ENCODE measurements at regions not wholly inside any gene's neighbourhood (a gene's known extent, or its start where the extent isn't known, plus 50 kb on each side); places are given as distances from the start of the nearest gene placed in this dataset.

DNA sequence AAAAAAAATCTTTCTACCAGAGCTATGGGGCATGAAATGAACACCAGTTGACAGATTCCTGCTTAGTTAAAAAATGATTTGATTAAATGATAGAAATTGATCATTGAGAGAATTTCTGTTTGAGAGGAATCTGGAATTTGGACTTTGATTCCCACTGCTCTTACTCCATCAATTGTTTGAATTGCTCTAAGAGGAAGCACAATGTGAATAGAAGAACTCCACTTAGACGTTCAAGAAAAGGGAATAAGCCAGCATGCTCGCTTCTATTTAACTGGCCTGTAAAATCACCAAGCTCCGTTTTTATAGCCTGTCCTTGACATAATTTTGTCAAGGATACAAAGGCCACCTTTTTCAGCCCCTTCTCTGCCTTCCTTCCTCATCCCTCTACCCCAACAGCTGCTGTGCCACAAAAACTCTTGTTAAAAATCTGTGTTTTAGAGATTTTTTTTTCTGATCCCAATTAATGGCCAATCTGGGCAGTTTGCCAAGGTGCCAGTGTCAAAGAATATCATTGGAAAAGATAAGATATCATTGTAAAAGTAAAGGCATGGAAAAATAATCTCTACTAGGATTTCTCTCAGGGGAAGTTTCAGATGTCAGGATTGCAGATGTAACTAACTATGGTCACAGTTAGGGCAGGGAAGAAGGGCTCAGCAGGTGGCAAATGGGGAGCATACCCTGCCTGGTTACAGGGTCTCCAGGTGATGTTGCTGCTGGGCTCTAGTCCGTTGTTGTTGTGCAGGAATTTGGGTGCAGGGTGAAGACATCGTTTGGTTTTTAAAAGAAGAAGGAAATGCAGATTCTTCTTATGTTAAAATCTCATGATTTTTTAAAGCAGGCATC is 301.8 kb upstream of the PDZRN3 start (continued):
- TF ChIP-seq, protein P1, sequence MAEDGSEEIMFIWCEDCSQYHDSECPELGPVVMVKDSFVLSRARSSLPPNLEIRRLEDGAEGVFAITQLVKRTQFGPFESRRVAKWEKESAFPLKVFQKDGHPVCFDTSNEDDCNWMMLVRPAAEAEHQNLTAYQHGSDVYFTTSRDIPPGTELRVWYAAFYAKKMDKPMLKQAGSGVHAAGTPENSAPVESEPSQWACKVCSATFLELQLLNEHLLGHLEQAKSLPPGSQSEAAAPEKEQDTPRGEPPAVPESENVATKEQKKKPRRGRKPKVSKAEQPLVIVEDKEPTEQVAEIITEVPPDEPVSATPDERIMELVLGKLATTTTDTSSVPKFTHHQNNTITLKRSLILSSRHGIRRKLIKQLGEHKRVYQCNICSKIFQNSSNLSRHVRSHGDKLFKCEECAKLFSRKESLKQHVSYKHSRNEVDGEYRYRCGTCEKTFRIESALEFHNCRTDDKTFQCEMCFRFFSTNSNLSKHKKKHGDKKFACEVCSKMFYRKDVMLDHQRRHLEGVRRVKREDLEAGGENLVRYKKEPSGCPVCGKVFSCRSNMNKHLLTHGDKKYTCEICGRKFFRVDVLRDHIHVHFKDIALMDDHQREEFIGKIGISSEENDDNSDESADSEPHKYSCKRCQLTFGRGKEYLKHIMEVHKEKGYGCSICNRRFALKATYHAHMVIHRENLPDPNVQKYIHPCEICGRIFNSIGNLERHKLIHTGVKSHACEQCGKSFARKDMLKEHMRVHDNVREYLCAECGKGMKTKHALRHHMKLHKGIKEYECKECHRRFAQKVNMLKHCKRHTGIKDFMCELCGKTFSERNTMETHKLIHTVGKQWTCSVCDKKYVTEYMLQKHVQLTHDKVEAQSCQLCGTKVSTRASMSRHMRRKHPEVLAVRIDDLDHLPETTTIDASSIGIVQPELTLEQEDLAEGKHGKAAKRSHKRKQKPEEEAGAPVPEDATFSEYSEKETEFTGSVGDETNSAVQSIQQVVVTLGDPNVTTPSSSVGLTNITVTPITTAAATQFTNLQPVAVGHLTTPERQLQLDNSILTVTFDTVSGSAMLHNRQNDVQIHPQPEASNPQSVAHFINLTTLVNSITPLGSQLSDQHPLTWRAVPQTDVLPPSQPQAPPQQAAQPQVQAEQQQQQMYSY (CRISPR knock-in tag; IDR thresholded peaks at IDR 0.05) = no peak

DNA sequence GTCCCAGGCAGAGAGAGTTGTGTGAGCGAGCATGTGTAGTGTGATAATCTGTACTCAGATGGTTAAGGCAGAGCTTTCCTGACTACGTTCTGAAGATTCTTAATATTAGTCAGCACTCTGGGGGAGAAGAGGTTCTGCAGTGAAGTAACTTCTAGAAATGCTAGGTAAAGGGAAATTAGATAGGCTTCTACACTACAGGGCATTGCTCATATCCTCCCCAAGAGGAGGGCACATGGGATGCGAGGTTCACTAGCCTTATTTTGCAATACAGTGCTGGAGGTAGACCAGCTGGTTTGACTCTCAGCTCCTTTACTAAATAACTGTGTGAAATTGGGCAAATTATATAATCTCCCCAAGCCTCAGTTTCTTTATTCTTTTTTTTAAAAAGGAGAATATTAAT is 300.3 kb upstream of the PDZRN3 start:
- no peak for TF ChIP-seq PRRX2 (CRISPR knock-in tag; IDR thresholded peaks at IDR 0.05)
- TF ChIP-seq ZBTB21 (CRISPR knock-in tag; IDR thresholded peaks at IDR 0.05; ENCODE audit: borderline replicate concordance) = no peak
- no peak for TF ChIP-seq MXD4 (CRISPR knock-in tag; IDR thresholded peaks at IDR 0.05; ENCODE audit: borderline replicate concordance)
- TF ChIP-seq, protein P2, sequence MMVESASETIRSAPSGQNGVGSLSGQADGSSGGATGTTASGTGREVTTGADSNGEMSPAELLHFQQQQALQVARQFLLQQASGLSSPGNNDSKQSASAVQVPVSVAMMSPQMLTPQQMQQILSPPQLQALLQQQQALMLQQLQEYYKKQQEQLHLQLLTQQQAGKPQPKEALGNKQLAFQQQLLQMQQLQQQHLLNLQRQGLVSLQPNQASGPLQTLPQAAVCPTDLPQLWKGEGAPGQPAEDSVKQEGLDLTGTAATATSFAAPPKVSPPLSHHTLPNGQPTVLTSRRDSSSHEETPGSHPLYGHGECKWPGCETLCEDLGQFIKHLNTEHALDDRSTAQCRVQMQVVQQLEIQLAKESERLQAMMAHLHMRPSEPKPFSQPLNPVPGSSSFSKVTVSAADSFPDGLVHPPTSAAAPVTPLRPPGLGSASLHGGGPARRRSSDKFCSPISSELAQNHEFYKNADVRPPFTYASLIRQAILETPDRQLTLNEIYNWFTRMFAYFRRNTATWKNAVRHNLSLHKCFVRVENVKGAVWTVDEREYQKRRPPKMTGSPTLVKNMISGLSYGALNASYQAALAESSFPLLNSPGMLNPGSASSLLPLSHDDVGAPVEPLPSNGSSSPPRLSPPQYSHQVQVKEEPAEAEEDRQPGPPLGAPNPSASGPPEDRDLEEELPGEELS (CRISPR knock-in tag; IDR thresholded peaks at IDR 0.05) = no peak
- TF ChIP-seq, protein P3, sequence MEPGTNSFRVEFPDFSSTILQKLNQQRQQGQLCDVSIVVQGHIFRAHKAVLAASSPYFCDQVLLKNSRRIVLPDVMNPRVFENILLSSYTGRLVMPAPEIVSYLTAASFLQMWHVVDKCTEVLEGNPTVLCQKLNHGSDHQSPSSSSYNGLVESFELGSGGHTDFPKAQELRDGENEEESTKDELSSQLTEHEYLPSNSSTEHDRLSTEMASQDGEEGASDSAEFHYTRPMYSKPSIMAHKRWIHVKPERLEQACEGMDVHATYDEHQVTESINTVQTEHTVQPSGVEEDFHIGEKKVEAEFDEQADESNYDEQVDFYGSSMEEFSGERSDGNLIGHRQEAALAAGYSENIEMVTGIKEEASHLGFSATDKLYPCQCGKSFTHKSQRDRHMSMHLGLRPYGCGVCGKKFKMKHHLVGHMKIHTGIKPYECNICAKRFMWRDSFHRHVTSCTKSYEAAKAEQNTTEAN (CRISPR knock-in tag; IDR thresholded peaks at IDR 0.05) = no peak
- TF ChIP-seq ZNF317 (CRISPR knock-in tag; IDR thresholded peaks at IDR 0.05; ENCODE audit: borderline replicate concordance, low read depth) = no peak
- TF ChIP-seq, protein P4, sequence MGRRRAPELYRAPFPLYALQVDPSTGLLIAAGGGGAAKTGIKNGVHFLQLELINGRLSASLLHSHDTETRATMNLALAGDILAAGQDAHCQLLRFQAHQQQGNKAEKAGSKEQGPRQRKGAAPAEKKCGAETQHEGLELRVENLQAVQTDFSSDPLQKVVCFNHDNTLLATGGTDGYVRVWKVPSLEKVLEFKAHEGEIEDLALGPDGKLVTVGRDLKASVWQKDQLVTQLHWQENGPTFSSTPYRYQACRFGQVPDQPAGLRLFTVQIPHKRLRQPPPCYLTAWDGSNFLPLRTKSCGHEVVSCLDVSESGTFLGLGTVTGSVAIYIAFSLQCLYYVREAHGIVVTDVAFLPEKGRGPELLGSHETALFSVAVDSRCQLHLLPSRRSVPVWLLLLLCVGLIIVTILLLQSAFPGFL (CRISPR knock-in tag; IDR thresholded peaks at IDR 0.05; ENCODE audit: borderline replicate concordance) = no peak
- TF ChIP-seq, protein P5, sequence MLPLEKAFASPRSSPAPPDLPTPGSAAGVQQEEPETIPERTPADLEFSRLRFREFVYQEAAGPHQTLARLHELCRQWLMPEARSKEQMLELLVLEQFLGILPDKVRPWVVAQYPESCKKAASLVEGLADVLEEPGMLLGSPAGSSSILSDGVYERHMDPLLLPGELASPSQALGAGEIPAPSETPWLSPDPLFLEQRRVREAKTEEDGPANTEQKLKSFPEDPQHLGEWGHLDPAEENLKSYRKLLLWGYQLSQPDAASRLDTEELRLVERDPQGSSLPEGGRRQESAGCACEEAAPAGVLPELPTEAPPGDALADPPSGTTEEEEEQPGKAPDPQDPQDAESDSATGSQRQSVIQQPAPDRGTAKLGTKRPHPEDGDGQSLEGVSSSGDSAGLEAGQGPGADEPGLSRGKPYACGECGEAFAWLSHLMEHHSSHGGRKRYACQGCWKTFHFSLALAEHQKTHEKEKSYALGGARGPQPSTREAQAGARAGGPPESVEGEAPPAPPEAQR (CRISPR knock-in tag; IDR thresholded peaks at IDR 0.05) = no peak
- TF ChIP-seq, protein P6, sequence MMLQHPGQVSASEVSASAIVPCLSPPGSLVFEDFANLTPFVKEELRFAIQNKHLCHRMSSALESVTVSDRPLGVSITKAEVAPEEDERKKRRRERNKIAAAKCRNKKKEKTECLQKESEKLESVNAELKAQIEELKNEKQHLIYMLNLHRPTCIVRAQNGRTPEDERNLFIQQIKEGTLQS (CRISPR knock-in tag; conservative IDR thresholded peaks at IDR 0.05) = no peak
- TF ChIP-seq, protein P7, sequence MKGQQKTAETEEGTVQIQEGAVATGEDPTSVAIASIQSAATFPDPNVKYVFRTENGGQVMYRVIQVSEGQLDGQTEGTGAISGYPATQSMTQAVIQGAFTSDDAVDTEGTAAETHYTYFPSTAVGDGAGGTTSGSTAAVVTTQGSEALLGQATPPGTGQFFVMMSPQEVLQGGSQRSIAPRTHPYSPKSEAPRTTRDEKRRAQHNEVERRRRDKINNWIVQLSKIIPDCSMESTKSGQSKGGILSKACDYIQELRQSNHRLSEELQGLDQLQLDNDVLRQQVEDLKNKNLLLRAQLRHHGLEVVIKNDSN (CRISPR knock-in tag; IDR thresholded peaks at IDR 0.05) = no peak
- no peak for TF ChIP-seq JAZF1 (CRISPR knock-in tag; IDR thresholded peaks at IDR 0.05)
- TF ChIP-seq NFE2L1 (CRISPR knock-in tag; IDR thresholded peaks at IDR 0.05) = no peak
- no peak for TF ChIP-seq CREM (CRISPR knock-in tag; IDR thresholded peaks at IDR 0.05)
- no peak for TF ChIP-seq HMGA2 (CRISPR knock-in tag; IDR thresholded peaks at IDR 0.05)
- no peak for TF ChIP-seq OVOL2 (CRISPR knock-in tag; IDR thresholded peaks at IDR 0.05; ENCODE audit: borderline replicate concordance)
- no peak for DNase-seq (ENCODE audit: low spot score)
- Mint-ChIP-seq H3K36me3 (peaks cover 2% of the 10 kb centered on the region; the same call in 1 of the 2 replicates), H3K9me3 (peaks cover 8% of the 10 kb centered on the region), H3K4me3 (no peak overlapping the region), H3K27ac (no peak overlapping the region), H3K27me3 (ENCODE audit: low read depth) (no peaks in the 10 kb centered on the region), H3K4me1 (peaks cover 11% of the 10 kb centered on the region)
- POLR2A ChIA-PET = interaction anchor here (0.7 kb wide), 1 partner anchor 8 kb away, joined by 3 read pairs; no protein-coding TSS in a partner anchor
- ATAC-seq = no peak
- CTCF ChIA-PET = no interaction called here
